ENCODE measurements at regions not wholly inside any gene's neighbourhood (a gene's known extent, or its start where the extent isn't known, plus 50 kb on each side); places are given as distances from the start of the nearest gene placed in this dataset.

DNA sequence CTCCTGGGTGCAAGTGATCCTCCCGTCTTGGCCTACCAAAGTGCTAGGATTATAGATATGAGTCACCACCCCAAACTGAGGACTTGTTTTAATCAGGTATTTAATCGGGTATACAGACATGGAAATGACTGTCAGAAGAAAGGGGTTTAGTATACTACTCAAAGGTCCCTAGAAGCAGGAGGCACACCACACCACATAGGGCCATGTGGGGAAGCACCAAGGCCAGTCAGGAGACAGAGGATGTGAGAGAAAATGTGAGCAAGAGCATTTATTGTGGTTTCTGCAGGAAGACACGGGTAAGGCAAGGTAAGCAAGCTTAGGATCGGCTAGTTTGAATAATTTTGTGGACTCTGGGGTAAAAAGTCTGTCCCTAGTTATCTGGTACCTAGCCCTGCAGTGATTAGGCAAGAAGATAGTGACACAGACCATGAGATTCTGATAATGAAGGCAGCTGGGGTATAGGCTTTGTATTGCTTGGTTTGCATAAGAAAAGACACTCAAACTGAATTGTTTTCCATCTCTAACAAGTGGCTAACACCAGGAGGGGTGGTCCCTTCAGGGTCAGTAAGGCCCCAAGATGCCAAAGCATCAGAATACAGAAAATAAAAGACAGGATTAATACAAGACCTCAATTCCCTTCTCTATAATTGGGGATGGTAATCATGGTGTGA lies 408.8 kb upstream of the F9 start:
- no peak for DNase-seq (ENCODE audit: low spot score)

GRCh38 chrX:139120760-139121159 lies 409.2 kb upstream of the FGF13 start:
- no peak for DNase-seq (ENCODE audit: low spot score)

DNA sequence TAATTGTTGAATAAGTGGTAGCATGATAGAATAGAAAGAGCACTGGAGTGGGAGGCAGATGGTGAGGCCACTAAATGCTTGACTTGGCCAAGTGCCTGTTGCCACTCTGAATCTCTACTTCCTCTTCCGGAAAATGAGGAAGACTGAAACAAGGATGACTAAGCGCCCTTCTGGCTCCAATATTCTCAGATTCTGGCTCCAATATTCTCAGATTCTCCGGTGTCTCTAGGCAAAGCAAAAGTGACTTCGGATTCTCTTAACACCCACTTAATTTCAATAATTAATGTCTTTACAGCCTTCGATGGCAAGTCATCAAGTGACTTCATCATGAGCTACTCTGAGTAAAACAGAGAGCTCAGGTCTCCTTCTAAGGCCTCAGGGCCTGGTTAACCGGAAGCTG lies 402.2 kb upstream of the FGF13 start:
- no peak for DNase-seq (ENCODE audit: low spot score)

- no peak for DNase-seq (ENCODE audit: low spot score)
These were observed 400.9 kb upstream of the FGF13 start for GRCh38 chrX:139112432-139112831.

DNA sequence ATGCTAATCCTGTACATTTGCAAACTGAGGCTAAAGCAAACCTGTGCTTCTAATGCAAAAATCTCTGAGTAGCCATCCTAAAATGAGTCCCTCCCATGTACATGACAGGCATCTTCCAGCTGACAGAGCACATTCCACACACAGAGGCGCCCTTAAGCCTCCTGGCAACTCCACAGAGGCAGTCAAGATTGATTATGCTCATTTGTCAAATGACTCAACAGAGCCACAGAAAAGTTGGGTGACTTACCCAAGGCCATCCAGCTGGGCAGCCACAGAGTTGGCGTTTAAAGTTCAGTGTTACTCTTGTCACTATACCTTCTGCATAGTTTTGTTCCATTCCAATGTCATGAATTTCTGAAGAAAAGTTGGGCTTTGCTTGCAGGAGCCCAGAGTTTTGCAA lies 394.6 kb upstream of the FGF13 start:
- no peak for DNase-seq (ENCODE audit: low spot score)

- DNase-seq (ENCODE audit: low spot score) = no peak
These were observed 383.4 kb upstream of the FGF13 start for GRCh38 chrX:139094671-139095592.

- DNase-seq (ENCODE audit: low spot score) = no peak
These were observed 381.7 kb upstream of the FGF13 start for GRCh38 chrX:139093201-139093600.

GRCh38 chrX:139091878-139092277 lies 380.4 kb upstream of the FGF13 start:
- DNase-seq (ENCODE audit: low spot score) = no peak

DNA sequence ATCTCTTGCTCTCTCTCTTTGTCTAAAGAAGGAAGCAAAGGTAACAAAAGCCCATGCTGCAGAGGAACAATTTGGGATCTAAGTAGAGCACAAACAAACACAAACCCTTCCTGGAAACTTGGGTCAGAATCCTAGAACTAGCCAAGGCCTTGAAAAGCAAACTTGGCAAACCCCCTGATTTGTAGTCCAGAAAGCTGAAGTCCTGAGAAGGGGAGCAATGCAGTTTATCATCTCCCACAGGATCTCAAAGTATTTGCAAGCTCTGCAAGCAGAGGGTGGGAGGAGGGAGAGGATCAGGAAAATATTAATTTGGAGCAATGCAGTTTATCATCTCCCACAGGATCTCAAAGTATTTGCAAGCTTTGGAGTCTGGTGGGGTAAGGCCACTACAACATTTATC lies 379.5 kb upstream of the FGF13 start:
- no peak for DNase-seq (ENCODE audit: low spot score)

GRCh38 chrX:139086246-139086645 lies 374.7 kb upstream of the FGF13 start:
- DNase-seq (ENCODE audit: low spot score) = no peak

- DNase-seq (ENCODE audit: low spot score) = no peak
These were observed 373.9 kb upstream of the FGF13 start for GRCh38 chrX:139085404-139085803.

DNA sequence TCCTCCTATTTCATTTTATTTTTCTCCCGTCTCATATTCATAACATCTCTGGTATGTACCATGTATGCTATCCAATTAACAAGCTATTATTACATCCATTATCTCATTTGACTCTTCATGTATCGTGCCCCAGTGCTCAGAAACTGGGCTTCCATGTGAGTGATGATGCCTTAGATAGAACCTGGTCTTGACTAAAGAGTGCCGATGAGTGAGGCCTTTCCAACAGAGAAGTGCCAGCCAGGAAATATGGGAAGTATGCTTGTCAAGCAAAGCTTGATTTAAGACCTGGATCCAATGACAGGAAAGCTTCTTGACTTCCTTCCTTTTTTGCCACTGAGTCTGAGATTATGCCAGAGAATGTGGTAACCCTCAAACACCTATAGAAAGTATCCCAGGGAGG lies 371.7 kb upstream of the FGF13 start:
- no peak for DNase-seq (ENCODE audit: low spot score)

- no peak for DNase-seq (ENCODE audit: low spot score)
These were observed 370.4 kb upstream of the FGF13 start for GRCh38 chrX:139081965-139082364.

DNA sequence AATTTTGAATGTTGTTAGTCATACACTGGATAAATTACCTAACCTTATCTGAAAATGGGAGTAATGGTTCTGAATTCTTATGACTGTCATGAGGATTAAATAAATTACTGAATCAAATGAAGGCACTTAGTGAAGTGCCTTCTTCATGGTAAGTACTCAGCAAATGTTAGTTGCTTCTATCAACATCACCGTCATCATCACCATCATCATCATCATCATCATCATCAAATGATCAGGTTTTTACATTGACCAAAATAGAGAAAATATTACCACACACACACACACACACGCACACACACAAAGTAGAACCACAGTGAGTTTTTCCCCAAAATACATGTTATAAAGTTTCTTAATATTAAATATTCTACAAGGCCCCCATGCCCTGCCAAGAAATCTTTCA lies 368.3 kb upstream of the FGF13 start:
- no peak for DNase-seq (ENCODE audit: low spot score)

GRCh38 chrX:139078761-139079280 lies 367.3 kb upstream of the FGF13 start:
- no peak for DNase-seq (ENCODE audit: low spot score)

DNA sequence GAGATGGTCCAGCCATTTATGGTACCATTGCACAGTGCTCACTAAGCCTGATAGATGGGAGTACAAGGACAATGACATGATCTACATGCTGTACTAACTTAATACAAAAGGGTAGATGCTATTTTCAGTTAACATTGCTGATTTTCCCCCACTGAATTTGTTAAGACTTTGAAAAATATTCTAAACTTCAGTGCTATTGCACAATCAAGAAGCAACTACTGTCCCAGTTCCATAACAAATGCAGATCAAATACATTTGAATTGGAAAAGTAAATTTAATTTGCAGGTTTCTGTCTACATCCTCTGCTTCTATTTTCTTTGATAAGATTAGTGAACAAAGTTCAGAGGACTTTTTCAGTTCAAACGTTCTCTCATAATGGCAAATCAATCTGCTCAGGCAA lies 366.8 kb upstream of the FGF13 start:
- DNase-seq (ENCODE audit: low spot score) = no peak

DNA sequence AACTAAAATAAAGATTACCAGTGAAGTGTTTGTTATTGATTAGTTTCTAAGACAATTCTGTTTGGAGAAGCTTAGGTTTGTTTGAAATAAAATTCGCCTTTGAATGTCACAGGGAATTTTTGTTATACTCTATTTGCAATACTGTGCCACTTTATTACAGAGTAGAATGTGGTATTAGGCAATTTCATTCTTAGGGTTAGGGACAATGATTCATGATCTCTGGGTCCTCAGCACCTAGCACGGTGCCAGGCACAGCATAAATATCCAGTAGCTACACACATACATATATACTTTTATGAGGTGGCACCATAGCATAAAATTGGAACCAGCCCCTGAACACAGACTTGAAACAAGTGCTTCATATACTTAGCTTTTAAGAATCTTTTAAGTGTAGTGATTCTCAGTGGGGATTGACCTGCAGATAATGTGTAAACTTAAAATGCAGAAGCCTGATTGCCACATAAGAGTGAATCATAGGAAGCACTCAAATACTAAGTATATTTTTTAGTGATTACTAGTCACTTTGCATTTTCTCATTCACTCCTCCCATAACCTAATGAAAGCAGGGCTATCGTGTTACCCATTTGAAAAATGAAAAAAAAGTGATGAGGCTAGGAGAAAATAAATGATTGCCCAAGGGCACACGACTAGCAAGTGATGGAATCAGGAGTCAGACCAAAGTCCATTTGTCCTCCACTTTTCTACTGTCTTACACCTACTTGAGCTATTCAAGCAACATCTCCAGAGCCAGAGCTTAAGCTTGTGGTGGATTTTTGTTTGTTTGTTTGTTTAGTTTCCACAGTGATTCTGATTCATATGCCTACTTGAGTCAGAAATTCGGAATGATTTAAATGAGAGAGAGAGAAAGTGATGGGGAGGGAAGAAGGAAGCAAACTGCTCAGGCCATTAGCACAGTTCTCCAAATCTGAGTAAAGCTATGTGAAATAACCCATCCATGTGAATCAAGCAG lies 366.0 kb upstream of the FGF13 start:
- DNase-seq (ENCODE audit: low spot score) = no peak

DNA sequence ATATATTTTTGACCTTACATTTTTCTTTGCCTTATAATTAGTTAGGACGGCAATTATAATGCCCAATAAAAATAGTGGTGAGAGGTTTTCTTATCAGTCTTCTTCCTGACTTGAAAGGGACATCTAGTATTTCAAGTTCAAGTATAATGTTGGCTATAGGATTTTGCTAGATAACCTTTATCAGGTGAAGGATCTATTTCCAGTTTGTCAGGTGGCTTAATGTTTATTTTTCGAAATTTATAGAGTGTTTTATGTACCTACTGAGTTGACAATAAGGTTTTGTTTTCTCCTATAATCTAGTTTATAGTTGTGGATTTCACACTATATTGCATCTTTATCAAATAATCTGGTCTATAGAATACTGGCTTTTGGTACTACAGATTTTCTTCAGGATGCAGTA lies 351.8 kb upstream of the FGF13 start:
- DNase-seq (ENCODE audit: low spot score) = no peak

GRCh38 chrX:139058831-139059495 lies 347.4 kb upstream of the FGF13 start:
- no peak for DNase-seq (ENCODE audit: low spot score)

DNA sequence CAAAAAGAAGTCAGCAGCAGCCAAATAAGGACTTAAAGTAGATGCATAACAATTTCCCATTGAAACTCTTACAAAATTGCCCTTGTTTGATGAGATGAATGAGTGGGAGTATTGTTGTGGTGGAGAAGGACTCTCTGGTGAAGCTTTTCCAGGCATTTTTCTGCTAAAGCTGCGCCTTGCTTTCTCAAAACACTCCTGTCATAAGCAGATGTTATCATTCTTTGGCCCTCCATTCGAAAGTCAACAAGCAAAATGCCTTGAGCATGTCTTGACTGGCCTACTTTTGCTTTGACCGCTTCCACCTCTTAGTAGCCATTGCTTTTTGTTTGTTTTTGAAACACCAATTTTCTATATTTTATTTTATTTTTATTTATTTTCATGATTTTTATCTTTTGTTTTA lies 340.9 kb upstream of the FGF13 start:
- DNase-seq (ENCODE audit: low spot score) = no peak

GRCh38 chrX:139049465-139049864 lies 337.9 kb upstream of the FGF13 start:
- no peak for DNase-seq (ENCODE audit: low spot score)

DNA sequence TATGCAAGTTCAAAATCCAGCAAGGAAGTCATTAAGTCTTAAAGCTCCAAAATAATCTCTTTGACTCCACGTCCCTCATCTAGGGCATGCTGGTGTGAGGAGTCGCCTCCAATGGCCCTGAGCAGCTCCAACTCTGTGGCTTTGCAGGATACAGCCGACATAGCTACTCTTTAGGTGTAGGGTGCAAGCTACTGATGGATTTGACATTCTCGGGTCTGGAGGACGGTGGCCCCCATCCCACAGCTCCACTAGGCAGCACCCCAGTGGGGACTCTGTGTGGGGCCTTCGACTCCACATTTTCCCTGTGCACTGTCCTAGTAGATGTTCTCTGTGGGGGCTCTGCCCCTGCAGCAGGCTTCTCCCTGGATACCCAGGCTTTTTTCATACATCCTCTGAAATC lies 333.2 kb upstream of the FGF13 start:
- DNase-seq (ENCODE audit: low spot score) = no peak

All from hepatic stellate cell (primary cell).